H1 (cell line): ENCODE measurements at regions not wholly inside any gene's neighbourhood (a gene's known extent, or its start where the extent isn't known, plus 50 kb on each side); places are given as distances from the start of the nearest gene placed in this dataset.

Experiments used
- ATF3 ChIP-seq: IDR thresholded peaks from 2 replicates; pipeline ENCODE4 v1.6.1; 2011; ENCODE audit warnings: low read depth, mild to moderate bottlenecking, low read length; ENCODE audit not compliant: insufficient read depth
- EP300 ChIP-seq, 2 experiments: IDR thresholded peaks; 1 replicate in 1 of 2; 2 replicates in 1 of 2; pipeline ENCODE4 v1.6.1; 2011 to 2012; ENCODE audit warnings: low read depth in 2 of 2, low read length in 2 of 2, mild to moderate bottlenecking in 2 of 2, borderline replicate concordance in 1 of 2, inconsistent platforms in 1 of 2, moderate library complexity in 1 of 2
- HDAC2 ChIP-seq, 2 experiments: fragments of 300-600 bp in 1 of 2; sonication (generic) in 1 of 2; IDR thresholded peaks; 2 replicates each; pipeline ENCODE4 v1.6.1; 2011 to 2012; ENCODE audit warnings: low read depth in 2 of 2, low read length in 2 of 2, mild to moderate bottlenecking in 2 of 2, moderate library complexity in 2 of 2, borderline replicate concordance in 1 of 2, inconsistent platforms in 1 of 2
- MAX ChIP-seq: IDR thresholded peaks from 2 replicates; pipeline ENCODE4 v1.6.1; 2012; ENCODE audit warnings: inconsistent platforms
- NANOG ChIP-seq: IDR thresholded peaks from 2 replicates; pipeline ENCODE4 v1.6.1; 2011; ENCODE audit warnings: low read length, low read depth, mild to moderate bottlenecking, inconsistent platforms; ENCODE audit not compliant: insufficient read depth, poor library complexity, severe bottlenecking
- POLR2A ChIP-seq, 2 experiments: IDR thresholded peaks; 1 replicate in 1 of 2; 2 replicates in 1 of 2; pipeline ENCODE4 v1.6.1; 2011; ENCODE audit warnings: low read depth in 2 of 2, low read length in 2 of 2, mild to moderate bottlenecking in 2 of 2; ENCODE audit errors: control extremely low read depth in 1 of 2
- TCF12 ChIP-seq: IDR thresholded peaks from 2 replicates; pipeline ENCODE4 v1.6.1; 2011; ENCODE audit warnings: low read depth, mild to moderate bottlenecking, low read length
- YY1 ChIP-seq: IDR thresholded peaks from 2 replicates; pipeline ENCODE4 v1.6.1; 2011; ENCODE audit warnings: low read depth, mild to moderate bottlenecking, low read length
- TF ChIP-seq, protein P1 (sequence below): fragments of 300-600 bp; sonication (generic); IDR thresholded peaks from 2 replicates; pipeline ENCODE4 v1.7.1; 2012; ENCODE audit warnings: low read length, moderate library complexity, mild to moderate bottlenecking, inconsistent platforms; ENCODE audit not compliant: insufficient replicate concordance

GRCh38 chr4:151484396-151485102 is 75.6 kb downstream of the FHIP1A start (continued):
- TF ChIP-seq, protein P1, sequence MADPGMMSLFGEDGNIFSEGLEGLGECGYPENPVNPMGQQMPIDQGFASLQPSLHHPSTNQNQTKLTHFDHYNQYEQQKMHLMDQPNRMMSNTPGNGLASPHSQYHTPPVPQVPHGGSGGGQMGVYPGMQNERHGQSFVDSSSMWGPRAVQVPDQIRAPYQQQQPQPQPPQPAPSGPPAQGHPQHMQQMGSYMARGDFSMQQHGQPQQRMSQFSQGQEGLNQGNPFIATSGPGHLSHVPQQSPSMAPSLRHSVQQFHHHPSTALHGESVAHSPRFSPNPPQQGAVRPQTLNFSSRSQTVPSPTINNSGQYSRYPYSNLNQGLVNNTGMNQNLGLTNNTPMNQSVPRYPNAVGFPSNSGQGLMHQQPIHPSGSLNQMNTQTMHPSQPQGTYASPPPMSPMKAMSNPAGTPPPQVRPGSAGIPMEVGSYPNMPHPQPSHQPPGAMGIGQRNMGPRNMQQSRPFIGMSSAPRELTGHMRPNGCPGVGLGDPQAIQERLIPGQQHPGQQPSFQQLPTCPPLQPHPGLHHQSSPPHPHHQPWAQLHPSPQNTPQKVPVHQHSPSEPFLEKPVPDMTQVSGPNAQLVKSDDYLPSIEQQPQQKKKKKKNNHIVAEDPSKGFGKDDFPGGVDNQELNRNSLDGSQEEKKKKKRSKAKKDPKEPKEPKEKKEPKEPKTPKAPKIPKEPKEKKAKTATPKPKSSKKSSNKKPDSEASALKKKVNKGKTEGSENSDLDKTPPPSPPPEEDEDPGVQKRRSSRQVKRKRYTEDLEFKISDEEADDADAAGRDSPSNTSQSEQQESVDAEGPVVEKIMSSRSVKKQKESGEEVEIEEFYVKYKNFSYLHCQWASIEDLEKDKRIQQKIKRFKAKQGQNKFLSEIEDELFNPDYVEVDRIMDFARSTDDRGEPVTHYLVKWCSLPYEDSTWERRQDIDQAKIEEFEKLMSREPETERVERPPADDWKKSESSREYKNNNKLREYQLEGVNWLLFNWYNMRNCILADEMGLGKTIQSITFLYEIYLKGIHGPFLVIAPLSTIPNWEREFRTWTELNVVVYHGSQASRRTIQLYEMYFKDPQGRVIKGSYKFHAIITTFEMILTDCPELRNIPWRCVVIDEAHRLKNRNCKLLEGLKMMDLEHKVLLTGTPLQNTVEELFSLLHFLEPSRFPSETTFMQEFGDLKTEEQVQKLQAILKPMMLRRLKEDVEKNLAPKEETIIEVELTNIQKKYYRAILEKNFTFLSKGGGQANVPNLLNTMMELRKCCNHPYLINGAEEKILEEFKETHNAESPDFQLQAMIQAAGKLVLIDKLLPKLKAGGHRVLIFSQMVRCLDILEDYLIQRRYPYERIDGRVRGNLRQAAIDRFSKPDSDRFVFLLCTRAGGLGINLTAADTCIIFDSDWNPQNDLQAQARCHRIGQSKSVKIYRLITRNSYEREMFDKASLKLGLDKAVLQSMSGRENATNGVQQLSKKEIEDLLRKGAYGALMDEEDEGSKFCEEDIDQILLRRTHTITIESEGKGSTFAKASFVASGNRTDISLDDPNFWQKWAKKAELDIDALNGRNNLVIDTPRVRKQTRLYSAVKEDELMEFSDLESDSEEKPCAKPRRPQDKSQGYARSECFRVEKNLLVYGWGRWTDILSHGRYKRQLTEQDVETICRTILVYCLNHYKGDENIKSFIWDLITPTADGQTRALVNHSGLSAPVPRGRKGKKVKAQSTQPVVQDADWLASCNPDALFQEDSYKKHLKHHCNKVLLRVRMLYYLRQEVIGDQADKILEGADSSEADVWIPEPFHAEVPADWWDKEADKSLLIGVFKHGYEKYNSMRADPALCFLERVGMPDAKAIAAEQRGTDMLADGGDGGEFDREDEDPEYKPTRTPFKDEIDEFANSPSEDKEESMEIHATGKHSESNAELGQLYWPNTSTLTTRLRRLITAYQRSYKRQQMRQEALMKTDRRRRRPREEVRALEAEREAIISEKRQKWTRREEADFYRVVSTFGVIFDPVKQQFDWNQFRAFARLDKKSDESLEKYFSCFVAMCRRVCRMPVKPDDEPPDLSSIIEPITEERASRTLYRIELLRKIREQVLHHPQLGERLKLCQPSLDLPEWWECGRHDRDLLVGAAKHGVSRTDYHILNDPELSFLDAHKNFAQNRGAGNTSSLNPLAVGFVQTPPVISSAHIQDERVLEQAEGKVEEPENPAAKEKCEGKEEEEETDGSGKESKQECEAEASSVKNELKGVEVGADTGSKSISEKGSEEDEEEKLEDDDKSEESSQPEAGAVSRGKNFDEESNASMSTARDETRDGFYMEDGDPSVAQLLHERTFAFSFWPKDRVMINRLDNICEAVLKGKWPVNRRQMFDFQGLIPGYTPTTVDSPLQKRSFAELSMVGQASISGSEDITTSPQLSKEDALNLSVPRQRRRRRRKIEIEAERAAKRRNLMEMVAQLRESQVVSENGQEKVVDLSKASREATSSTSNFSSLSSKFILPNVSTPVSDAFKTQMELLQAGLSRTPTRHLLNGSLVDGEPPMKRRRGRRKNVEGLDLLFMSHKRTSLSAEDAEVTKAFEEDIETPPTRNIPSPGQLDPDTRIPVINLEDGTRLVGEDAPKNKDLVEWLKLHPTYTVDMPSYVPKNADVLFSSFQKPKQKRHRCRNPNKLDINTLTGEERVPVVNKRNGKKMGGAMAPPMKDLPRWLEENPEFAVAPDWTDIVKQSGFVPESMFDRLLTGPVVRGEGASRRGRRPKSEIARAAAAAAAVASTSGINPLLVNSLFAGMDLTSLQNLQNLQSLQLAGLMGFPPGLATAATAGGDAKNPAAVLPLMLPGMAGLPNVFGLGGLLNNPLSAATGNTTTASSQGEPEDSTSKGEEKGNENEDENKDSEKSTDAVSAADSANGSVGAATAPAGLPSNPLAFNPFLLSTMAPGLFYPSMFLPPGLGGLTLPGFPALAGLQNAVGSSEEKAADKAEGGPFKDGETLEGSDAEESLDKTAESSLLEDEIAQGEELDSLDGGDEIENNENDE: peak; percentile 90
- TF ChIP-seq ATF3 (0 out of 2 replicates have a peak, but pooled peaks have one; percentile 38), TCF12 (0 out of 2 replicates have a peak, but pooled peaks have one; percentile 43), POLR2A (IDR thresholded peaks at IDR 0.05; ENCODE audit: control extremely low read depth in 1 of 2, low read depth in 2 of 2, low read length in 2 of 2) (0 out of 3 replicates have a peak, but pooled peaks of 1 of the 2 experiments have one; percentile 13), NANOG (peak; percentile 76), YY1 (peak; percentile 86), MAX (no peak), HDAC2 (IDR thresholded peaks at IDR 0.05; ENCODE audit: borderline replicate concordance in 1 of 2, low read depth in 2 of 2, low read length in 2 of 2) (peak; percentile 63 to 96; a peak in 2 of 4 replicates), EP300 (IDR thresholded peaks at IDR 0.05; ENCODE audit: borderline replicate concordance in 1 of 2, low read depth in 2 of 2, low read length in 2 of 2) (peak in 1 of 2 experiments; percentile 88; a peak in 1 of 3 replicates)
